D721Med (cell line): ENCODE measurements at regions not wholly inside any gene's neighbourhood (a gene's known extent, or its start where the extent isn't known, plus 50 kb on each side); places are given as distances from the start of the nearest gene placed in this dataset.
"Not testable (repeated sequence)": the region's sequence is repeated elsewhere in the genome, so short reads cannot be mapped to it uniquely, and the experiment has no call there.

Experiments
- DNase-seq: peaks from one replicate; pipeline ENCODE4 v3.0.0; 2011; ENCODE audit warnings: low spot score; ENCODE audit not compliant: insufficient read length
- FAIRE-seq: peaks from 2 replicates; lab custom pipeline; 2011; peaks lifted over from hg19 to GRCh38; lab: Jason Lieb, UNC
- CTCF ChIP-seq: IDR thresholded peaks from 2 replicates; pipeline ENCODE4 v1.5.1; 2012; ENCODE audit warnings: mild to moderate bottlenecking, control low read depth; ENCODE audit not compliant: insufficient read depth; ENCODE audit errors: missing control alignments

GRCh38 chr13:79626924-79627323 lies 146.0 kb downstream of the NDFIP2 start:
- FAIRE-seq, result no peak

DNA sequence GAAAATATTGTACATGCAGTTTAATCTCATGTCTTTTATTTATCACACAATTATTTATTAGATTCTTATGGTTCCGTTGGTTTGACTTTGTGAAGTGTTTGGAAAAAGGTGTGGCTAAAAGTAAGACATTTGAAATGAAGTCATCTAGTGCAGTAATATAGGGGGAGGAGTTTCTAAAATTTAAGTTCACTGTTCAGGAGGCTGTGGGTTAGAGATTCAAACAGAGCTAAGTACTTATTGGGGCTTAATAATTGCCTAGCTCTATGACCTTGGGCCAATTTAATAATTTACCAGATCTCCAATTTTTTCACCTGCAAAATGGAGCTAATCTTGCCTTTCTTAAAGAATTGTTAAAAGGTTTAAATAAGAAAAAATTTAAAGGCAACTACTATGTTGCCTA lies 144.6 kb downstream of the NDFIP2 start:
- DNase-seq, result no peak
- no peak for FAIRE-seq
- no peak for TF ChIP-seq CTCF

More at GRCh38 chr13:79626924-79627323, 146.0 kb downstream of the NDFIP2 start:
- no peak for TF ChIP-seq CTCF
- no peak for DNase-seq

DNA sequence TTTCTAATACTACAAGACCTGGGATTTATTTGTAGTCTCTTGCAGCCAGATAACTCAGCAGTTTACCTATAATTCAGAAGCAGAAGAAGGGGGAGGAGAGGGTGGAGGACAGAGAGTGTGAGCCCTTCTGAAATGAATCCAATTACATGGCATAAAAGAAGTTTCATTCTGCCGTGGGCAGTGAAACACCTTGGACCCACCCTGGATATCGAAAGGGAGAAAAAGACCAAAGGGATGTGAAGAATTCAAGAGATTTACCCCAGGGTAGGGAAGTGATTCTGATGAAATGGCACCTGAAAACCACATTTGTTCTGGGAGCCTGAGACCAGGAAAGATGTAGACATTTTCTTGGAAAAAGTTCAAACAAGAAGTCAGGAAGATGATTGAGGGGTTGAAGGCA lies 140.9 kb downstream of the NDFIP2 start:
- DNase-seq (no peak), FAIRE-seq (no peak)
- TF ChIP-seq CTCF, result no peak

DNA sequence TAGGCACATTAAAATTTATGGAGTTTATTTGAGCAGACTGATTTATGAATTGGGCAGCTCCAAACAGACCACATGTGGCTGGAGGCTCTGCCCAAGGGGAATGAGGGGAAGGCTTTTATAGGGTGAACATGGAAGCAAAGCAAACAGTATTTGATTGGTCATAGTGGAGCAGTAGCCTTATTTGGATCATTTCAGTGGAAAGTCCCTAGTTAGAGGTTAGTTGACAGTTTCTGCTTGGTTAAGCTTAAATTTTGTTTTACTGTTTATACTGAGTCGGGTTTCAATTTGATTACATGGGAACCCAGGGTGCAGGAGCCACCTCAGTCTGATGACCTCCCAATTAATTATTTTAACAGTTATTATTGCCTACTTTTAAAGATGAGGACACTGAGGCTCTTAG lies 140.5 kb downstream of the NDFIP2 start:
- FAIRE-seq, result no peak
- no peak for TF ChIP-seq CTCF
- no peak for DNase-seq

GRCh38 chr13:79614250-79614918 lies 133.4 kb downstream of the NDFIP2 start:
- FAIRE-seq (no peak), DNase-seq (no peak)
- no peak for TF ChIP-seq CTCF

DNA sequence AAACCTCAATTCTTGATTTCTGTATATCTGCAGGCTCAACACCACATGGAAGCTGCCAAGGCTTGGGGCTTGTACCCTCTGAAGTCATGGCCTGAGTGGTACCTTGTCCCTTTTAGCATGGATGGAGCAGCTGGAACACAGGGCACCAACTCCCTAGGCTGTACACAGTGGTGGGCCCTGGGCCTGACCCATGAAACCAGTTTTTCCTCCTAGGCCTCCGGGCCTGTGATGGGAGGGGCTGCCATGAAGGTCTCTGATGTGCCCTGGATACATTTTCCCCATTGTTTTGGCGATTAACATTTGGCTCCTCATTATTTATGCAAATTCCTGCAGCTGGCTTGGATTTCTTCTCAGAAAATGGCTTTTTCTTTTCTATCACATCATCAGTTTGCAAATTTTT lies 131.6 kb downstream of the NDFIP2 start:
- TF ChIP-seq CTCF, result no peak
- FAIRE-seq, result no peak
- DNase-seq, result no peak

GRCh38 chr13:79607895-79608294 lies 126.9 kb downstream of the NDFIP2 start:
- FAIRE-seq, DNase-seq: not testable (repeated sequence)
